KOPT-K1 (cell line): ENCODE measurements at regions not wholly inside any gene's neighbourhood (a gene's known extent, or its start where the extent isn't known, plus 50 kb on each side); places are given as distances from the start of the nearest gene placed in this dataset.

Source experiments
- H3K27ac ChIP-seq: fragments of 200-600 bp; sonication (generic); 2 replicates; pipeline ENCODE4 v1.5.1; 2016; ENCODE audit warnings: antibody characterized with exemption, mild to moderate bottlenecking, low read depth, low read length; ENCODE audit not compliant: poor library complexity, severe bottlenecking
- H3K36me3 ChIP-seq: fragments of 200-600 bp; sonication (generic); 2 replicates; pipeline ENCODE4 v1.5.1; 2017; ENCODE audit warnings: antibody characterized with exemption, mild to moderate bottlenecking, low read length, moderate library complexity; ENCODE audit not compliant: insufficient read depth
- H3K9me3 ChIP-seq: fragments of 200-600 bp; sonication (generic); 2 replicates; pipeline ENCODE4 v1.5.1; 2017; ENCODE audit warnings: antibody characterized with exemption, low read length, mild to moderate bottlenecking; ENCODE audit not compliant: insufficient read depth, poor library complexity, severe bottlenecking

GRCh38 chr1:58836408-58836807, 52.6 kb upstream of the JUN start:
- Histone ChIP-seq H3K27ac (no peak overlapping the region), H3K9me3 (no peaks in the 10 kb centered on the region), H3K36me3 (no peaks in the 10 kb centered on the region)

- Histone ChIP-seq H3K9me3 (no peaks in the 10 kb centered on the region), H3K27ac (no peak overlapping the region), H3K36me3 (no peaks in the 10 kb centered on the region)
These were observed 54.0 kb upstream of the JUN start for GRCh38 chr1:58837886-58838285.

- Histone ChIP-seq H3K9me3 (no peaks in the 10 kb centered on the region), H3K36me3 (no peaks in the 10 kb centered on the region), H3K27ac (no peak overlapping the region)
These were observed 55.4 kb upstream of the JUN start for GRCh38 chr1:58839147-58839795.

- Histone ChIP-seq H3K27ac (no peak overlapping the region), H3K9me3 (no peaks in the 10 kb centered on the region), H3K36me3 (no peaks in the 10 kb centered on the region)
These were observed 56.3 kb upstream of the JUN start for GRCh38 chr1:58839846-58840835.

GRCh38 chr1:58841455-58841854, 57.6 kb upstream of the JUN start:
- Histone ChIP-seq H3K27ac (no peak overlapping the region), H3K36me3 (no peaks in the 10 kb centered on the region), H3K9me3 (no peaks in the 10 kb centered on the region)

- Histone ChIP-seq H3K9me3 (no peaks in the 10 kb centered on the region), H3K27ac (no peak overlapping the region), H3K36me3 (no peaks in the 10 kb centered on the region)
These were observed 59.1 kb upstream of the JUN start for GRCh38 chr1:58842941-58843340.

GRCh38 chr1:58844176-58844575, 60.3 kb upstream of the JUN start:
- H3K36me3 ChIP-seq: no peaks in the 10 kb centered on the region
- no peaks in the 10 kb centered on the region for H3K9me3 ChIP-seq
- H3K27ac ChIP-seq: no peak overlapping the region

- Histone ChIP-seq H3K36me3 (no peaks in the 10 kb centered on the region), H3K9me3 (no peaks in the 10 kb centered on the region), H3K27ac (no peak overlapping the region)
These were observed 62.1 kb upstream of the JUN start for GRCh38 chr1:58845942-58846341.

GRCh38 chr1:58848818-58849411, 65.1 kb upstream of the JUN start:
- no peak overlapping the region for H3K27ac ChIP-seq
- no peaks in the 10 kb centered on the region for H3K36me3 ChIP-seq
- H3K9me3 ChIP-seq: no peaks in the 10 kb centered on the region

GRCh38 chr1:58849551-58849950, 65.7 kb upstream of the JUN start:
- no peak overlapping the region for H3K27ac ChIP-seq
- H3K36me3 ChIP-seq: no peaks in the 10 kb centered on the region
- H3K9me3 ChIP-seq: no peaks in the 10 kb centered on the region

GRCh38 chr1:58850636-58851035, 66.8 kb upstream of the JUN start:
- Histone ChIP-seq H3K36me3 (no peaks in the 10 kb centered on the region), H3K27ac (no peak overlapping the region), H3K9me3 (no peaks in the 10 kb centered on the region)

GRCh38 chr1:58852731-58853485, 69.1 kb upstream of the JUN start:
- H3K27ac ChIP-seq: no peak overlapping the region
- no peaks in the 10 kb centered on the region for H3K9me3 ChIP-seq

GRCh38 chr1:58854576-58854975, 70.7 kb upstream of the JUN start:
- H3K27ac ChIP-seq: no peak overlapping the region
- no peaks in the 10 kb centered on the region for H3K9me3 ChIP-seq
- no peaks in the 10 kb centered on the region for H3K36me3 ChIP-seq

More at GRCh38 chr1:58852731-58853485, 69.1 kb upstream of the JUN start:
- no peaks in the 10 kb centered on the region for H3K36me3 ChIP-seq

GRCh38 chr1:58855274-58856165, 71.7 kb upstream of the JUN start:
- Histone ChIP-seq H3K27ac (no peak overlapping the region), H3K9me3 (no peaks in the 10 kb centered on the region), H3K36me3 (no peaks in the 10 kb centered on the region)
